AG09309 (cell line): ENCODE measurements at regions not wholly inside any gene's neighbourhood (a gene's known extent, or its start where the extent isn't known, plus 50 kb on each side); places are given as distances from the start of the nearest gene placed in this dataset.

Experiments used
- DNase-seq: peaks from one replicate; pipeline ENCODE4 v3.0.0-alpha.2; 2010; ENCODE audit warnings: low read depth
- H3K4me3 ChIP-seq: 2 replicates; pipeline ENCODE4 v1.5.1; 2011; ENCODE audit warnings: mild to moderate bottlenecking, low read depth, low read length, moderate library complexity; ENCODE audit not compliant: control insufficient read depth
- CTCF ChIP-seq: IDR thresholded peaks from 2 replicates; pipeline ENCODE4 v1.5.1; 2011; ENCODE audit warnings: mild to moderate bottlenecking, low read depth, low read length, inconsistent platforms; ENCODE audit not compliant: insufficient read depth, control insufficient read depth; ENCODE audit errors: missing control alignments

GRCh38 chr5:167827766-167828165 lies 463.7 kb upstream of the WWC1 start:
- no peak for DNase-seq
- TF ChIP-seq CTCF = no peak
- H3K4me3 ChIP-seq = no peak overlapping the region

DNA sequence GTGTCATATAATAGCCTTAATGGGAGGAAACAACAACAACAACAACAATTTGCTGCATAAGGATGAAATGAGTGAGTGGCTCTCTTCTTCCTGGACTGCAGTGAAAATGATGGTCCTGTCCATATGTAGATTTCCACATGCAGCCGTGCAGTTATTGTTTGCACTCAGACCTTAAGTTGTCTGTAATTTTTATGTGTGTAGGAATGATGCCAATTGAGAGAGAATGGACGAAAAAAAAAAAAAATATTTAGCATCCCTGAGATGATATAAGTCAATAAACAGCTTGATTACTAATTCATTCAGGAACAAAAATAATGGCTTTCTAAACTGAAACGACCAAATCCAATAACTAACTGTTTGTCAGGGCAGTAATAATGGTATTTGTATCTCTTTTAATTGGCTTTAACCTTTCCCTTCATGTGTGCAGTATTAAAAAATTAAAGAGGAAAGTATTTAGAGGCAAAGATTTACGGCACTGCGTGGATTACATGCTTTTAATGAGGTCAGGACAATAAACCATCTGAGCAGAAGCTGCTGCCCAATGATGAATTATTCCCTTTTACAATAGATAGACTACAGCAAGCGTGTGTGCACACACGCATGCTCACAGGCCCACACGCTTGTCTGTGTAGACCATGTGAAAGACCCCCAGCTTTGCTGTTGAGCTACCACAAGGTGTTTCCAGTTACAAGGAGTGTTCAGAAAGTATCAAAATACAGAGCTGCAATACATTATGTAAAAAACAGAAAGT lies 459.5 kb upstream of the WWC1 start:
- H3K4me3 ChIP-seq = no peak overlapping the region
- no peak for TF ChIP-seq CTCF
- DNase-seq = no peak

- no peak overlapping the region for H3K4me3 ChIP-seq
- TF ChIP-seq CTCF = no peak
- DNase-seq = no peak
Measured at GRCh38 chr5:167832609-167833008, 458.8 kb upstream of the WWC1 start.

- TF ChIP-seq CTCF = no peak
- no peak overlapping the region for H3K4me3 ChIP-seq
- no peak for DNase-seq
Measured at GRCh38 chr5:167833456-167833855, 458.0 kb upstream of the WWC1 start.

- DNase-seq = no peak
- H3K4me3 ChIP-seq = no peak overlapping the region
- no peak for TF ChIP-seq CTCF
Measured at GRCh38 chr5:167835146-167835545, 456.3 kb upstream of the WWC1 start.

- DNase-seq = no peak
- no peak for TF ChIP-seq CTCF
- H3K4me3 ChIP-seq = no peak overlapping the region
Measured at GRCh38 chr5:167837127-167837526, 454.3 kb upstream of the WWC1 start.
